ENCODE measurements at regions not wholly inside any gene's neighbourhood (a gene's known extent, or its start where the extent isn't known, plus 50 kb on each side); places are given as distances from the start of the nearest gene placed in this dataset.
A peak's percentile ranks its signal among the peaks of the same experiment; 100 is the strongest.
"Not testable (repeated sequence)": the region's sequence is repeated elsewhere in the genome, so short reads cannot be mapped to it uniquely, and the experiment has no call there.

DNA sequence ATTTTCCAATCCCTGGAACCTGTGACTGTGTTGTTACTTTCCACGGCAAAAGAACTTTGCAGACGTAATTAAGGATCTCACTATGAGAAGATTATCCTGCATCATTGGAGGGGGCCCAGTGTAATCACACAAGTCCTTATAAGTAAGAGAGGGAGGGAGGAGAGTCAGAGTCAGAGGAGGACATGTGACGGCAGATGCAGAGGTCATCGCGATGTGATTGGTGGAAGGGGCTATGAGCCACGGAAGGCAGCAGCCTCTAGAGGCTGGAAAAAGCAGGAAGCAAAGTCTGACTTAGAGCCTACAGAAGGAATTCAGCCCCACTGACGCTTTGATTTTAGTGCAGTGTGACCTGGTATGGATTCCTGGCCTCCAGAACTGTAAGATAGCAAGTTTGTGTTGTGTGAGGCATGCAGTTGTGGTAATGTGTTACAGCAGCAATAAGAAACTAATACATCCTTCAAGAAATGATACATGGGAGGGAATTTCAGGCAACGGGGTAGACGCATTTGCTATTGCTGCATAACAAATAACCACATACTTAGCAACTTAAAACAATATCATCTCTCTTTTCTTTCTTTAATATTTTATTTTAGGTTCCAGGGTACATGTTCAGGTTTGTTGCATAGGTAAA, 112.7 kb upstream of the SERPINE2 start:
- DNase-seq (no peak), ATAC-seq (no peak)
- Histone ChIP-seq H3K27ac (no peak overlapping the region), H3K4me3 (no peak overlapping the region), H3K36me3 (no peaks in the 10 kb centered on the region), H3K27me3 (no peaks in the 10 kb centered on the region), H3K9me3 (no peaks in the 10 kb centered on the region), H3K4me1 (peaks cover 0 to 2% (median 0%) of the 10 kb centered on the region in 9 donors)
- 92% methylated on average over 9 of the region's 9 CpGs for WGBS, 2 donors
- TF ChIP-seq, protein P1, sequence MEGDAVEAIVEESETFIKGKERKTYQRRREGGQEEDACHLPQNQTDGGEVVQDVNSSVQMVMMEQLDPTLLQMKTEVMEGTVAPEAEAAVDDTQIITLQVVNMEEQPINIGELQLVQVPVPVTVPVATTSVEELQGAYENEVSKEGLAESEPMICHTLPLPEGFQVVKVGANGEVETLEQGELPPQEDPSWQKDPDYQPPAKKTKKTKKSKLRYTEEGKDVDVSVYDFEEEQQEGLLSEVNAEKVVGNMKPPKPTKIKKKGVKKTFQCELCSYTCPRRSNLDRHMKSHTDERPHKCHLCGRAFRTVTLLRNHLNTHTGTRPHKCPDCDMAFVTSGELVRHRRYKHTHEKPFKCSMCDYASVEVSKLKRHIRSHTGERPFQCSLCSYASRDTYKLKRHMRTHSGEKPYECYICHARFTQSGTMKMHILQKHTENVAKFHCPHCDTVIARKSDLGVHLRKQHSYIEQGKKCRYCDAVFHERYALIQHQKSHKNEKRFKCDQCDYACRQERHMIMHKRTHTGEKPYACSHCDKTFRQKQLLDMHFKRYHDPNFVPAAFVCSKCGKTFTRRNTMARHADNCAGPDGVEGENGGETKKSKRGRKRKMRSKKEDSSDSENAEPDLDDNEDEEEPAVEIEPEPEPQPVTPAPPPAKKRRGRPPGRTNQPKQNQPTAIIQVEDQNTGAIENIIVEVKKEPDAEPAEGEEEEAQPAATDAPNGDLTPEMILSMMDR (IDR thresholded peaks at IDR 0.05) = no peak
- intact Hi-C loops (cut with DNase I) = no loop called here

DNA sequence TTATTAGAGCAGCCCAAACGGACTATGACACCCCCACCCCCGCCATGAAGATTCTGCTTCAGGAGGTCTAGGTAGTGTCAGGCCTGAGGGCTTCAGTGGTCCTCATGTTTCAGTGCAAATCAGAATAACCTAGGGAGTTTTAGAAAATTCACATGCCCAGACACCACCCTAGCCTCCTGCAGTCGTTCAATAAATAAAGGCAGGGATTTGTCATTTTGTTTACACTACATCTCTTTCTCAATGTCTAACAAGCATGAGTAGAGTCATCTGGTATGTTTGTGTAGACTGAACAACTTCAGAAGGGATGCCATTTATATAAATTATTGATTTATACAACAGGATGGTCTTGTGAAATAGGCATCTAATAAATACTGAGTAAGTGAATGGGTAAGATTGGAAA, 112.1 kb upstream of the SERPINE2 start:
- ATAC-seq (no peak), DNase-seq (no peak)
- Histone ChIP-seq H3K9me3 (no peaks in the 10 kb centered on the region), H3K4me3 (no peak overlapping the region), H3K36me3 (no peaks in the 10 kb centered on the region), H3K27ac (no peak overlapping the region), H3K4me1 (peaks cover 0 to 8% (median 2%) of the 10 kb centered on the region in 9 donors), H3K27me3 (no peaks in the 10 kb centered on the region)
- TF ChIP-seq, protein P1 (IDR thresholded peaks at IDR 0.05) = no peak
- WGBS, 2 donors = 90% methylated on average over 3 of the region's 3 CpGs
- intact Hi-C loops (cut with DNase I) = no loop called here

DNA sequence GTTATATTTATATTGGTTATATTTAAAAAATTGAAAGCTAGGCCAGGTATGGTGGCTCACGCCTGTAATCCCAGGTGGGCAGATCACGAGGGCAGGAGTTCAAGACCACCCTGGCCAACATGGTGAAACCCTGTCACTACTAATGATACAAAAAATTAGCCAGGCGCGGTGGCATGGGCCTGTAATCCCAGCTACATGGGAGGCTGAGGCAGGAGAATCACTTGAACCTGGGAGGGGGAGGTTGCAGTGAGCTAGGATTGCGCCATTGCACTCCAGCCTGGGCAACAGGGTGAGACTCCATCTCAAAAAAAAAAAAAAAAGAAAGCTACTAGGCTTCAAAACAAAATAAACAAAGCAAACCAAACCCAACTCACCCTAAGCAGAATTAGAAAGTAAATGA, 109.0 kb upstream of the SERPINE2 start:
- not testable (repeated sequence) for H3K4me3 ChIP-seq, H3K36me3 ChIP-seq, DNase-seq, ATAC-seq, H3K27ac ChIP-seq, H3K9me3 ChIP-seq, H3K27me3 ChIP-seq
- H3K4me1 ChIP-seq = peaks cover 0 to 19% (median 4%) of the 10 kb centered on the region in 9 donors
- intact Hi-C loops (cut with DNase I) = loop anchor here in 1 of 10 donors (10.0 kb wide), 1 partner anchor 103 kb away; no protein-coding TSS in a partner anchor
- WGBS, 2 donors = 91 to 96% methylated on average over 5 of the region's 5 CpGs

DNA sequence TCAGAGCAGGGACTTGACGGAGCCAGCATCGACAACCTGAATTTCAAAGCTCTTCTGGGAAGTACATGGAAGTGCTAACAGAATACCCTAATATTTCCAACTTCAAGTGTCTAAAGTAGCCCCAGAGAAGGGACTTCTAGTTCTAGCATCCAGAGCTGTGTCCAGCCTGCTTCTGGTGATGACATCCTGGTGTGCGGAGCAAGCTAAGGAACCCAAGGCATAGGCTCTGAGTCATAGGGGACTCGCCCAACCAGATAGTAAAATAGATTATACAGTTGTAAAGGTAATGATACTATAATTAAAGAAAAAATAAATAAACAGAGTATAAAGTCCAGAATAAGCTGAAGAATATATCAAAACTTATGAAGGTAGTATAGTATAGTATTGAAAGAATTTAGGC, 108.1 kb upstream of the SERPINE2 start:
- Histone ChIP-seq H3K27ac (peak overlapping the region in 1 of 10 donors; percentile 55), H3K36me3 (no peaks in the 10 kb centered on the region), H3K4me3 (no peak overlapping the region), H3K4me1 (peaks cover 0 to 19% (median 4%) of the 10 kb centered on the region in 9 donors), H3K27me3 (no peaks in the 10 kb centered on the region), H3K9me3 (no peaks in the 10 kb centered on the region)
- DNase-seq = no peak
- ATAC-seq = no peak
- 96 to 98% methylated on average over 4 of the region's 4 CpGs for WGBS, 2 donors
- intact Hi-C loops (cut with DNase I) = loop anchor here in 1 of 10 donors (10.0 kb wide), 1 partner anchor 102 kb away; no protein-coding TSS in a partner anchor
- TF ChIP-seq, protein P1 (IDR thresholded peaks at IDR 0.05) = no peak
